DND-41 (cell line): ENCODE measurements at regions not wholly inside any gene's neighbourhood (a gene's known extent, or its start where the extent isn't known, plus 50 kb on each side); places are given as distances from the start of the nearest gene placed in this dataset.

Experiments
- CTCF ChIP-seq: IDR thresholded peaks from 2 replicates; pipeline ENCODE4 v1.5.1; 2012; ENCODE audit warnings: borderline replicate concordance, low read length, moderate library complexity, mild to moderate bottlenecking; ENCODE audit not compliant: poor library complexity, severe bottlenecking; ENCODE audit errors: extremely low read depth
- EZH2 ChIP-seq: IDR thresholded peaks from 3 replicates; pipeline ENCODE4 v1.6.1; 2012; ENCODE audit warnings: borderline replicate concordance, low read depth, mild to moderate bottlenecking, moderate library complexity, low read length, inconsistent platforms; ENCODE audit not compliant: severe bottlenecking

GRCh38 chr13:90889906-90890834 is 457.3 kb upstream of the MIR17HG start:
- TF ChIP-seq CTCF (no peak), EZH2 (no peak)
